ENCODE measurements at regions not wholly inside any gene's neighbourhood (a gene's known extent, or its start where the extent isn't known, plus 50 kb on each side); places are given as distances from the start of the nearest gene placed in this dataset.

GRCh38 chr13:76634431-76635191 is 251.6 kb downstream of the KCTD12 start:
- peaks cover 8% of the 10 kb centered on the region for H3K27me3 Mint-ChIP-seq (ENCODE audit: low read depth)
- no peak for DNase-seq (ENCODE audit: low spot score in 2 of 2, unreplicated experiment in 2 of 2)
- H3K4me1 Mint-ChIP-seq = peaks cover 39% of the 10 kb centered on the region
- no peak overlapping the region for H3K27ac Mint-ChIP-seq
- TF ChIP-seq, protein P1, sequence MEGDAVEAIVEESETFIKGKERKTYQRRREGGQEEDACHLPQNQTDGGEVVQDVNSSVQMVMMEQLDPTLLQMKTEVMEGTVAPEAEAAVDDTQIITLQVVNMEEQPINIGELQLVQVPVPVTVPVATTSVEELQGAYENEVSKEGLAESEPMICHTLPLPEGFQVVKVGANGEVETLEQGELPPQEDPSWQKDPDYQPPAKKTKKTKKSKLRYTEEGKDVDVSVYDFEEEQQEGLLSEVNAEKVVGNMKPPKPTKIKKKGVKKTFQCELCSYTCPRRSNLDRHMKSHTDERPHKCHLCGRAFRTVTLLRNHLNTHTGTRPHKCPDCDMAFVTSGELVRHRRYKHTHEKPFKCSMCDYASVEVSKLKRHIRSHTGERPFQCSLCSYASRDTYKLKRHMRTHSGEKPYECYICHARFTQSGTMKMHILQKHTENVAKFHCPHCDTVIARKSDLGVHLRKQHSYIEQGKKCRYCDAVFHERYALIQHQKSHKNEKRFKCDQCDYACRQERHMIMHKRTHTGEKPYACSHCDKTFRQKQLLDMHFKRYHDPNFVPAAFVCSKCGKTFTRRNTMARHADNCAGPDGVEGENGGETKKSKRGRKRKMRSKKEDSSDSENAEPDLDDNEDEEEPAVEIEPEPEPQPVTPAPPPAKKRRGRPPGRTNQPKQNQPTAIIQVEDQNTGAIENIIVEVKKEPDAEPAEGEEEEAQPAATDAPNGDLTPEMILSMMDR (IDR thresholded peaks at IDR 0.05; ENCODE audit: unreplicated experiment) = no peak
- no peaks in the 10 kb centered on the region for H3K9me3 Mint-ChIP-seq
- no peaks in the 10 kb centered on the region for H3K36me3 Mint-ChIP-seq
- H3K4me3 Mint-ChIP-seq = no peak overlapping the region

DNA sequence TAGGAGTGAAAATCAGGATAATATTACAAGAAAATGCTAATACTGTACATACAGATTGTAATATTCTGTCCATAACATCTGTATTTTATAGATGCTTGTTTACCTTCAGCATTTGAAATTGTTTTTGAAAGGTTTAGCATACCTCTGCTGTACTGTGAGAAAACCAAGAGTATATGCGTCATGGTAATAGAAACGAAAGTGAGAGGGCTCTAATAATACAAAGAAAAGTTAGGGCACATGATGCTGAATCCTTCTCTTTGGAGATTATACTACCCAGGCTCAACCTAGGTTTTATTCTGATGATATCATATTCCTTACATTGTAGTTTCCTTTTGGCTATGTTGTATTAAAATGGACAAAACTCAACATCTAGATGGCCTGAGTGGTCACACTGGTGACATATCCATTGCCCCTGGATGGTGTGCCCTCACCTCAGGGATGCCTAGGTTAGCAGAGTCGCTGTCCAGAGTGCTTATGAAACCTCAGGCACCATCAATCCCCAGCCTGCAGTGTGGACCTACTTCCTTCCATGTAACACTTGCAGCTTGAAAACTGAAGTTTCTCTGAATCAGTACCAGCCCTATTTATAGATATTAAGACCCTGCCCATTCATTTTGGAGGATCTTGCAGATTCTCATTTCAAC is 253.7 kb downstream of the KCTD12 start:
- no peak for DNase-seq (ENCODE audit: low spot score in 2 of 2, unreplicated experiment in 2 of 2)
- no peak overlapping the region for H3K27ac Mint-ChIP-seq
- H3K4me3 Mint-ChIP-seq = no peak overlapping the region
- peaks cover 30% of the 10 kb centered on the region for H3K4me1 Mint-ChIP-seq
- peaks cover 9% of the 10 kb centered on the region for H3K9me3 Mint-ChIP-seq
- TF ChIP-seq, protein P1 (IDR thresholded peaks at IDR 0.05; ENCODE audit: unreplicated experiment) = no peak
- peaks cover 8% of the 10 kb centered on the region for H3K27me3 Mint-ChIP-seq (ENCODE audit: low read depth)
- H3K36me3 Mint-ChIP-seq = no peaks in the 10 kb centered on the region

DNA sequence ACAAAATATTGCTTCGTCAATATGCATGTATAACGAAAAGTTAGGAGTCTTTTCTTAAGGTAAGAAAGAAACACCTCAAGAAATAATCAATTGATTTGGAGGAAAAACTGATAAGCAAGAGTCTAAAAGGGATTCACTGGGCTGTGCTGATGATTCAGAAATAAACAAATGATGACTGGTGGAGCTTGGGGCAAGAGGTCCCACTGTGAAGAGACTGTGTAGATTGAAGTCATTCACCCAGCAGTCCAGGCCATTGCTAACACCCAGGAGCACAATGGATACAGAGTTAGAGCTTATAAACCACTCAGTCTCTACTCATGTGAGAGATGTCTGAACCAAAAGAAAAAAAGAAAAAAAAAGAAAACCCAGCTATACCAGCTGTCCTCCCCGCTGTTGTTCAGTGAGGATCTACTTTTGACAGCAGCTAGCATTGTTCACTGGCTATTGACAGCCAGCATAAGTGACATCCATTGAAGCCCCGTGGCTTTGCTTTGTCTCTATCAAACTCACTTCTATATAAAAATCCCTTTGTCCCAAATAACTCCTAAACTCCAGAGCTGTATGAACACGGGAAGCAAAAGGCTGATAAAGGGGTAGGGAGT is 255.5 kb downstream of the KCTD12 start:
- Mint-ChIP-seq H3K27ac (no peak overlapping the region), H3K36me3 (no peaks in the 10 kb centered on the region), H3K27me3 (ENCODE audit: low read depth) (peaks cover 17% of the 10 kb centered on the region), H3K4me1 (peaks cover 16% of the 10 kb centered on the region), H3K9me3 (peaks cover 10% of the 10 kb centered on the region), H3K4me3 (no peak overlapping the region)
- no peak for DNase-seq (ENCODE audit: low spot score in 2 of 2, unreplicated experiment in 2 of 2)
- TF ChIP-seq, protein P1 (IDR thresholded peaks at IDR 0.05; ENCODE audit: unreplicated experiment) = no peak

- Mint-ChIP-seq H3K4me3 (no peak overlapping the region), H3K4me1 (peaks cover 16% of the 10 kb centered on the region), H3K27me3 (ENCODE audit: low read depth) (peaks cover 19% of the 10 kb centered on the region), H3K27ac (no peak overlapping the region), H3K9me3 (peaks cover 11% of the 10 kb centered on the region), H3K36me3 (no peaks in the 10 kb centered on the region)
- DNase-seq (ENCODE audit: low spot score in 2 of 2, unreplicated experiment in 2 of 2) = no peak
- TF ChIP-seq, protein P1 (IDR thresholded peaks at IDR 0.05; ENCODE audit: unreplicated experiment) = no peak
Observed at GRCh38 chr13:76622315-76623040, 263.7 kb downstream of the KCTD12 start.

GRCh38 chr13:76621705-76622104 is 264.5 kb downstream of the KCTD12 start:
- H3K27ac Mint-ChIP-seq = no peak overlapping the region
- H3K4me3 Mint-ChIP-seq = no peak overlapping the region
- no peak for DNase-seq (ENCODE audit: low spot score in 2 of 2, unreplicated experiment in 2 of 2)
- peaks cover 11% of the 10 kb centered on the region for H3K9me3 Mint-ChIP-seq
- no peaks in the 10 kb centered on the region for H3K36me3 Mint-ChIP-seq
- peaks cover 19% of the 10 kb centered on the region for H3K27me3 Mint-ChIP-seq (ENCODE audit: low read depth)
- TF ChIP-seq, protein P1 (IDR thresholded peaks at IDR 0.05; ENCODE audit: unreplicated experiment) = no peak
- peaks cover 16% of the 10 kb centered on the region for H3K4me1 Mint-ChIP-seq
